Vagina (tissue), 2 donors: ENCODE measurements at regions not wholly inside any gene's neighbourhood (a gene's known extent, or its start where the extent isn't known, plus 50 kb on each side); places are given as distances from the start of the nearest gene placed in this dataset.

Experiments
- DNase-seq, 2 donors: peaks; one replicate each; pipeline ENCODE4 v3.0.0-alpha.2; 2017; ENCODE audit errors: extremely low spot score in 2 of 2
- H3K27ac ChIP-seq: fragments of 200-600 bp; sonication (generic); one replicate; pipeline ENCODE4 v1.5.1; 2019
- H3K27me3 ChIP-seq: fragments of 200-600 bp; sonication (generic); one replicate; pipeline ENCODE4 v1.5.1; 2019
- H3K36me3 ChIP-seq, 2 donors: fragments of 200-600 bp; sonication (generic); one replicate each; pipeline ENCODE4 v1.5.1; 2017 to 2019
- H3K4me1 ChIP-seq: fragments of 200-600 bp; sonication (generic); one replicate; pipeline ENCODE4 v1.5.1; 2019
- H3K4me3 ChIP-seq, 2 donors: fragments of 200-600 bp; sonication (generic); 1 replicate in 1 of 2; 2 replicates in 1 of 2; pipeline ENCODE4 v1.5.1; 2016 to 2019
- H3K9me3 ChIP-seq: fragments of 200-600 bp; sonication (generic); one replicate; pipeline ENCODE4 v1.5.1; 2019
- CTCF ChIP-seq, 3 experiments: fragments of 450-650 bp in 2 of 3; fragments of 200-600 bp in 1 of 3; sonication (generic) in 1 of 3; IDR thresholded peaks; one replicate each; pipeline ENCODE4 v1.5.1; 2017 to 2019; ENCODE audit warnings: antibody characterized with exemption in 3 of 3, mild to moderate bottlenecking in 2 of 3, moderate library complexity in 2 of 3
- POLR2A ChIP-seq, 2 donors: fragments of 450-650 bp; IDR thresholded peaks; one replicate each; pipeline ENCODE4 v1.6.1; 2017; ENCODE audit warnings: antibody characterized with exemption in 2 of 2, mild to moderate bottlenecking in 2 of 2, moderate library complexity in 2 of 2
- POLR2AphosphoS5 ChIP-seq, 2 donors: sonication (generic); formaldehyde crosslinking; IDR thresholded peaks; one replicate each; pipeline ENCODE4 v1.9.0; 2017; ENCODE audit warnings: antibody characterized with exemption in 2 of 2, mild to moderate bottlenecking in 2 of 2, low read depth in 1 of 2; ENCODE audit not compliant: insufficient read depth in 1 of 2
- intact Hi-C: fragments of 100-400 bp; cut with DNase I; formaldehyde crosslinking; loops from one replicate; pipeline ENCODE4 v1.15.1; 2023

GRCh38 chr16:49089533-49089932 lies 192.1 kb downstream of the CBLN1 start:
- Histone ChIP-seq H3K27me3 (no peaks in the 10 kb centered on the region), H3K4me3 (no peak overlapping the region), H3K36me3 (no peaks in the 10 kb centered on the region), H3K27ac (no peak overlapping the region), H3K9me3 (no peaks in the 10 kb centered on the region), H3K4me1 (no peaks in the 10 kb centered on the region)
- TF ChIP-seq POLR2AphosphoS5 (IDR thresholded peaks at IDR 0.05; ENCODE audit: insufficient read depth in 1 of 2, low read depth in 1 of 2) (no peak), POLR2A (IDR thresholded peaks at IDR 0.05) (no peak), CTCF (IDR thresholded peaks at IDR 0.05) (no peak)
- intact Hi-C loops = no loop called here
- DNase-seq = peak in 1 of 2 donors; percentile 52

GRCh38 chr16:49089039-49089438 lies 192.6 kb downstream of the CBLN1 start:
- DNase-seq = peak in 1 of 2 donors; percentile 60
- intact Hi-C loops = no loop called here
- no peaks in the 10 kb centered on the region for H3K36me3 ChIP-seq
- H3K9me3 ChIP-seq = no peaks in the 10 kb centered on the region
- TF ChIP-seq POLR2A (IDR thresholded peaks at IDR 0.05) = no peak
- no peak for TF ChIP-seq CTCF (IDR thresholded peaks at IDR 0.05)
- no peak for TF ChIP-seq POLR2AphosphoS5 (IDR thresholded peaks at IDR 0.05; ENCODE audit: insufficient read depth in 1 of 2, low read depth in 1 of 2)
- H3K27me3 ChIP-seq = no peaks in the 10 kb centered on the region
- no peak overlapping the region for H3K4me3 ChIP-seq
- no peaks in the 10 kb centered on the region for H3K4me1 ChIP-seq
- no peak overlapping the region for H3K27ac ChIP-seq

GRCh38 chr16:49085686-49086085 lies 196.0 kb downstream of the CBLN1 start:
- DNase-seq = peak in 1 of 2 donors; percentile 16
- Histone ChIP-seq H3K27me3 (no peaks in the 10 kb centered on the region), H3K9me3 (no peaks in the 10 kb centered on the region), H3K27ac (no peak overlapping the region), H3K36me3 (no peaks in the 10 kb centered on the region), H3K4me1 (no peaks in the 10 kb centered on the region), H3K4me3 (no peak overlapping the region)
- no peak for TF ChIP-seq CTCF (IDR thresholded peaks at IDR 0.05)
- no peak for TF ChIP-seq POLR2AphosphoS5 (IDR thresholded peaks at IDR 0.05; ENCODE audit: insufficient read depth in 1 of 2, low read depth in 1 of 2)
- TF ChIP-seq POLR2A (IDR thresholded peaks at IDR 0.05) = no peak
- intact Hi-C loops = no loop called here

GRCh38 chr16:49084628-49085390 lies 196.8 kb downstream of the CBLN1 start:
- Histone ChIP-seq H3K27ac (no peak overlapping the region), H3K27me3 (no peaks in the 10 kb centered on the region), H3K4me1 (no peaks in the 10 kb centered on the region), H3K9me3 (no peaks in the 10 kb centered on the region), H3K4me3 (no peak overlapping the region), H3K36me3 (no peaks in the 10 kb centered on the region)
- intact Hi-C loops = no loop called here
- TF ChIP-seq POLR2A (IDR thresholded peaks at IDR 0.05) (no peak), POLR2AphosphoS5 (IDR thresholded peaks at IDR 0.05; ENCODE audit: insufficient read depth in 1 of 2, low read depth in 1 of 2) (no peak), CTCF (IDR thresholded peaks at IDR 0.05) (no peak)
- peak in 1 of 2 donors; percentile 42 for DNase-seq

GRCh38 chr16:49081554-49081953 lies 200.1 kb downstream of the CBLN1 start:
- H3K9me3 ChIP-seq = no peaks in the 10 kb centered on the region
- TF ChIP-seq CTCF (IDR thresholded peaks at IDR 0.05) = no peak
- no peak for TF ChIP-seq POLR2A (IDR thresholded peaks at IDR 0.05)
- no peak for TF ChIP-seq POLR2AphosphoS5 (IDR thresholded peaks at IDR 0.05; ENCODE audit: insufficient read depth in 1 of 2, low read depth in 1 of 2)
- H3K27ac ChIP-seq = no peak overlapping the region
- no peaks in the 10 kb centered on the region for H3K27me3 ChIP-seq
- no peaks in the 10 kb centered on the region for H3K36me3 ChIP-seq
- H3K4me3 ChIP-seq = no peak overlapping the region
- no peaks in the 10 kb centered on the region for H3K4me1 ChIP-seq
- peak in 1 of 2 donors; percentile 10 for DNase-seq
- intact Hi-C loops = no loop called here
